GM23248 (cell line): ENCODE measurements at regions not wholly inside any gene's neighbourhood (a gene's known extent, or its start where the extent isn't known, plus 50 kb on each side); places are given as distances from the start of the nearest gene placed in this dataset.

ENCODE experiments used
- EZH2 ChIP-seq: fragments of 200-600 bp; sonication (generic); IDR thresholded peaks from 2 replicates; pipeline ENCODE4 v1.6.1; 2018; ENCODE audit warnings: antibody characterized with exemption, mild to moderate bottlenecking; ENCODE audit not compliant: insufficient read depth, poor library complexity, severe bottlenecking
- EZH2phosphoT487 ChIP-seq: fragments of 200-600 bp; sonication (generic); IDR thresholded peaks from 2 replicates; pipeline ENCODE4 v1.6.1; 2018; ENCODE audit warnings: antibody characterized with exemption, moderate library complexity, mild to moderate bottlenecking, low read depth; ENCODE audit not compliant: insufficient read depth

DNA sequence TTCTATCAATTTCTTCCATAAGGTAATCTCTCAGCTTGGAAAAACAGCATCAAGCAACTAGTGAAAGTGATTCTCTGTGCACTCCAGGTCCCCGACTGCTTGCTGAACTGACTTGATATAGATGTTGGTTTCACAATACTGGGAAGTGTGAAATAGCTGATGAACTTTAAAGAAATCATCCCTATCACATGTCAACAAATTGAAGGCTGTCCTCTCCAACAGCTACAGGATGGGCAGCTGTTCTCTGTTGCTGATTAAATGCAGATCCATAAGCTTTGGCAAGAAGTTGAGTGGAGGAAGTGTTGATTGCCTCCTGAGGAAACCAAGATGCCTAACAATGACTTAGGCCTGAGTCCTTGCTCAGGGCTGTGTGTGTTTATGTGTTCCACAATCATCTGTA, 130.4 kb upstream of the GDF10 start:
- TF ChIP-seq EZH2 (no peak), EZH2phosphoT487 (no peak)
